SW 1271 (cell line): ENCODE measurements at regions not wholly inside any gene's neighbourhood (a gene's known extent, or its start where the extent isn't known, plus 50 kb on each side); places are given as distances from the start of the nearest gene placed in this dataset.
"Not testable (repeated sequence)": the region's sequence is repeated elsewhere in the genome, so short reads cannot be mapped to it uniquely, and the experiment has no call there.

Experiments used
- DNase-seq, 2 experiments: peaks; one replicate each; lab custom pipeline; 2025; lab: John Stamatoyannopoulos, UW

DNA sequence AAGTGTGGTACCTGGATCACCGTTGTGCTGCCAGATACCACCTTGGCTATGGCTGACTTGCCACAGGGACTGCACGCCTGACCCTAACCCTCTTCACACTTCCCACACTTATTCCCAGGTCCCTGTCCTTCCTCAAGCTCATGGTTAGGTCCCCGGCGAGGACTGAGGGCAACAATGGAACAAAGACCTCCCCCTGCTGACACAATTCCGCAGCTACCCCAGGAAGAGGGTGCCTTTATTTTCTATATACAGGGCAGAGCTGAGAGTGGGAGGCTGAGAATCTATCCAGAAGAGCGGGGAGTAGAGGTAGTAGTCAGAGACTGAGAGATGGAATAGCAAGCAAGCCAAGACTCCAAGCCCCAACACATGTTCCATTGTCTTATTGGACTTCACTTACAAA is 118.1 kb upstream of the SEM1 start:
- DNase-seq = no peak

DNA sequence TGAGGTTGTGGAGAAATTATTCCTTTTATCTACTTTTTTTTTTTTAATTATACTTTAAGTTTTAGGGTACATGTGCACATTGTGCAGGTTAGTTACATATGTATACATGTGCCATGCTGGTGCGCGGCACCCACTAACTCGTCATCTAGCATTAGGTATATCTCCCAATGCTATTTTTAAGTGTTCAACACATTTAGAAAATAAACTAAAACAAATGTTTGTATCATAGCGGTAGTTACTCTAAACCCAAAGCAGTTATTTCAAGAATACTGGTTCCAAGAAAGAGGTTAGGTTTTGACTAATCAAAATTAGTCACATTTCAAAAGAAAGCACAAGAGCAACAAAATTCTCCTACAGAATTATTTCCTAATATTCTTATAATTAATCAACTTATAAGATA is 119.5 kb upstream of the SEM1 start:
- DNase-seq = not testable (repeated sequence)

DNA sequence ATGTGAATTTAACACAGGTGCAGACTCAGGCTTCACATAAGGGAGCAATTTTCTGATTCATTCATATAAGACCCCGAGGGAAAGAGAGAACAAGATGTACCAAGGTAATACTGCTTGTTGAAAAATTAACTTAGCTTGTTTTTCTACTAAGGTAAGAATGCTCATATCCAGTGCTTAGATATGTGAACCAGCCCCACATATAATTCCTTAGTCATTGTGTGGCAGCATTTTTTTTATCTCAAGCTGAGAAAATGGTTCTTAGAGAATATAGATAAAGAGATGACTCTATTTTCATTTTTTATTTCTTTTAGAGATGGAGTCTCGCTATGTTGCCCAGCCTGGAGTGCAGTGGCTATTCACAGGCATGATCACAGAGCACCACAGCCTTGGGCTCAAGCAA is 121.8 kb upstream of the SEM1 start:
- no peak for DNase-seq

DNA sequence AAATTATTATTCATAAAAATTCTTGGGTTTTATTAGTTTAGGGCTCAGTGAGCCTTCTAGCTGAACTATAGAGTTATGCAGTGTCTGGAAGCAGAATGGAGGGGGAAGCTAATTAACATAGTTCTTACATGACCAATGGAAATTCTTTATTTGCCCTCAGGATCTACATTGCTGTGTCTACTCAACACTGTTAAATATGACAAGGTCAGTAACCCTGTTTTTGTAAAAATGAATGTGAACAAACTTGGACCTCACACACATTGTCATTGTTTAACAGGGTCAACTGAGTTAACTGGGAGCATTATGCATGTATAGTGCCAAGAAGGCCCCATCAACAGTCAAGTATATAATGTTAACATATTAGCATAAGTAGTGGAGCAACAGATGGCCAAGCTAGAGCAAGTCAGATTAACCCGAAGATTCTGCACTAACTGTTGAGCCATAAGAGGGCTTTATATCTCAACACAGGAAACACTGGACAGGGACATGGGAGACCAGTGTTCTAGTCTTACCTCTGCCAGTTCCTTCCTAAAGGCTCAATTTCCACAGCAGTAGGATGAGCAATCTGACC is 122.5 kb upstream of the SEM1 start:
- DNase-seq = no peak

DNA sequence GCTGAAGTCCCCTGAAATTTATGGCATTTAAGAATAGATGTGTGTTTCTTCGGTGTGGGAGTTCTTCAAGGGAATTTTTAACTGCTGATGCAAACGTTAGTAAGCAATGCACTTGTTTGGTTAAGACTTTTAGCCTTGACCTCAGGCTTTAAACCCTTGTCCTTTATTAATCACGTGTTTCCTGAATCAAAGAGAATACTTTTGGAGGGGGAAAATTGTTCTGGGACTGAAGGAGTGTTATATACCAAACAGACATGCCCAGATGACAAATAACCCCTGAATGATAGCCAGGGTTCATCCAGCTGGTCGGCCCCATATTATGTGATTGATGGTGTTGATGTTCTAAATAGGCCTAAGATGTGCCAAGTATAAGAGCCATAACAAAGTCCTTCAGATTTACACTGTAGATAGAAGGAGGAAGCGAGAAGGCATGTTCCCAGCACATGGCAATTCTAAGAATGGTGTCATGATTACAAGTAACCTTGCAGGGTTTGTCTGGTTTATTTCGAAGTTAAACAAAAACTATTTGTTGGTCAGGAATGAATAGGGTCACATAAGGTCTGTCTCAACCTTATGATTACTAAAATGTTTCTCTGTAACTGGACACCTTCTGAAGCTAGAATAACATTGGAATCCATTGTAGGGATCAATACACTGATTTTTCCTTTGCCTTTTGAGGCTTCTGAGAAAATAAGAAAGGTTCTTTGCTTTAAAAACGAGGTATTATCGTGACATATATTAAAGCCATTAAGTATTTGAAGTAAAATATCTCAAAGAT is 124.2 kb upstream of the SEM1 start:
- DNase-seq = no peak

DNA sequence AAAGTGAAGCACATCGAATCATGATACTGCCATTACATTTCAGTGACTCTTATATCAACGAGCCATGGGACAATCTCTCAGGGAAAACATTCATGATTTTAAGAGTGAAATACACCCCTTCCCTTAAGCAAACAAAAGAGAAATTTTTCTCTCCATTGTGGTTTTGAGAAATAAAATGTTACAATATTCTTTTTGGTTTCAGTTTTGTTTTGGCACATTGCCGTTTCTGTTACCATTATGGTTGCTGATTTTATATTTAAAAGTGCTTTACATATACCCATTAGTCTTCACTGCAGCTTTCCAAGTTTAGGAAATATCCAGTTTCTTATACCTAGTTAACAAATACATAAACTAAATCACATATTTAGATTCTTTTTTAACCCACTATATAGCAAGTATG is 126.8 kb upstream of the SEM1 start:
- no peak for DNase-seq

DNA sequence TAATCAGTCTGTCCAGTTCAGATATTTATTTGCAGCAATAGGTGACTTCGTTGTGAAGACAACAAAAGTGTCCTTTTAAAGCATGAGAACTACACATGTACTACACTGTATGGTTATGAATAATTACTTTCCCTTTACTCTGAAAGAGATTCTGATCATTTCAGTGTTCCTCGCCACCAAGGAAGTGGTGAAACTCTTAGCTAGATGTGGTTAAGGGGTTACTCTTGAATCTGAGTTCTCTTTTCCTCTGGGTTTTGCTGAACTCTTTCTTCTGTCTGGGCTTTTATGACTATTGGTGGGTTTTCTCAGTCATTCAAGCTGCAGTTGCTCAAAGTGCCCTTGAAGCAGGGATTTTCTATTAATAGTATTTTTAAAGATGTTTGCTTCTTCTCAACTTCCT is 127.9 kb upstream of the SEM1 start:
- DNase-seq = no peak

DNA sequence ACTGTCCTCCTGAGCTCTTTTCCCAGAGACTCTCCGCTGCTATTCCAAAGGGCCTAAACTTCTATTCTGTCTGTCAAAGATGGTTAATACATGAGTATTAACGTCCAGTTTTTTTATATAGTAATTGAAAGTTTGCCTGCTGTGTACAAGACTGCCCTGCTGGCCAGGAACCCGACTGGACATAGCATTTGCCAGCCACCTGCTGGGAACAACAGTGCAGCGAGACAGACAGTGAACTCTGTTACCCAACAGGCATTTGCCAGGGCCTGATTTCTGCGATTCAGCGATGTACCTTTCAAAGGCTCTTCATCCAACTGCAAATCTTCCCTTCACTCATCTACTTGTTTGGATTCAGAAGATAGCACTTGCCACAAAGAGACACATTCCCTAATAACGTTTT is 128.8 kb upstream of the SEM1 start:
- no peak for DNase-seq

DNA sequence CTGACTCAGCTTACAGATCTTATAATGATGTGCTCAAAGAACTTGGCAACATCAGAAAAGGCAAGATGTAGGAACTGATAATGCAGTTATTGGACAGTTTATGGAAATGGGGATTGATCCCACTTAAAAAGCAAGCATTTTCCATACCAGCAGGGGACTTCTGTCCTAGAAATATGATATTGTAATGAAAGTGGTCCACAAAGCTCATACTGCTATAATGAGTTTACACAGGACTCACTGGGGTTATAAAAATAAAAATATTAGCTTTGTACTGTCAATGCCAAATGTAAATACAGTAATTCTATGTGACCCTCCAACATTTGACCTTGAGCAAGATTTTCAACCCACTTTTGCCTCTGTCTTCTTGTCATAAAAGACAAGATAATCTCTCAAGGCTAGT is 145.5 kb upstream of the SEM1 start:
- no peak for DNase-seq

DNA sequence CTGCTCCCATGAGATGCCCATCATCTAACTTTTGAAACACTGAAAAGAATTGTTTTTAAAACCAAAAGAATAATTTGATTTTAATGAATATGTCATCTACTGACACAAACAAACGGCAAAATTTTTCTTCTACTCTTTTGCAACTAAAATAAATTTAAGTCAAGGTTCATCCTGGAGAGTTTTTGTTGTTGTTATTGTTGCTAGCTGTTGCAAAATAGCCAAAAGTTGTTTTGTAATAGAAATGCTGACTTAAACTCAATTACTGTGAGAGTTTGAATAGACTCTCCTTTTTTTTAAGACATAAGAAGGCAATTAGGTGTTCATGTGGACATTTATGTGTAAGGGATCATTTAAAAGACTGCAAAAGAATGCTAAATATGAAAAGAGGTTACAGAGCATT is 146.0 kb upstream of the SEM1 start:
- no peak for DNase-seq

DNA sequence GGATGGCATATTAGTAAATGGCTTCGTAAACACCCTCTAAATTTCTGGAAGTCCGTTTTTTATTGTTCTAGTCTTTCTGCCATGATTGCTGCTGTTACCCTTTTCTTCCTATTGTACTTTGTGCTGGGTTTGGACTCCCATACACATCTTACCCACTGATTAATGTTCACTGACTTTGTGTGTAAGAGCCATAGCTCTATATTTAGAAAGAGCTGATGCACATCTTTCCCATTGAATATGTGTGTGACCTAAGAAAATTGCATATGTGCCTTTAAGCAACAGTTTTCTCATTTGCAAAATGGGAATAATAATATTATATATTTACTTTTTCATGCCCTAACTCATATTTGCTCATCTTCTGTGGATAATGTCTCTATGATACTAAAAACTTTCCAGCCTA is 135.8 kb upstream of the DLX6 start:
- DNase-seq = no peak

DNA sequence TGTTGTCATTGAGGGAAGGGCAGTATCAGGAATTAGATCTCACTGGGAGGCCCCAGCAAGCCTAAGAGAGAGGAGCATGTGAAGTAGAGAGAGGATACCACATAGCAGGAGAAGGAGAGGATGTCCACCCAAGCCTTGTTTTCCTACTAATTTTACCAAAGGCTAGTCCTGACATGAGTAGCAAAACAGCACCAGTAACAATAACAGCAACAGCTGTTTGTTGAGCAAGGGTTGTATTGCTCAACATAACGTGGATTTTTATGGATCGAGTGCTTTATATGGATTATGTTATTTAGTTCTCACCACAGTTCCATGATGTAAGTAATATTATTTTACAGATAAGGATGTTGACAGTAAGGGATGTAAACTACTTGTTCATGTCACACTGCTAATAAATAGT is 135.2 kb upstream of the DLX6 start:
- no peak for DNase-seq

DNA sequence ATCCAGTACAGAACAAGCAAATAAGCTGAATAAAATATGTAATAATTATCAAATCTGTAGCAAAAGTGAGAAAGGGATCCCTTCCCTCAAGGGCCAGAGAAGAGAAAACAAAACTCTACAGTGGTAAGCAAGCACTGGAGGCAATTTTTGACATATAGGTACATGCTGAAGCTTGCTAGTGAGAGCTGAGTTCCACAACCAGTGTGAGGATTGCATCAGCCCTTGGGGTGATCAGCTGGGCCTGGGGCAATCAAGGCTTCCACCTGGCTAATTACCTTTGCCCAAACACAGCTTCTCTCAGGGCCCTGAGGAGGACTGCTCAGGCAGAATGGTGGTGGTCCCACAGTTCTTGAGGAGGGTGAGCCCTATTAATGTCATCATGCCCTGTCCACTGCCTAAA is 134.4 kb upstream of the DLX6 start:
- DNase-seq = no peak

DNA sequence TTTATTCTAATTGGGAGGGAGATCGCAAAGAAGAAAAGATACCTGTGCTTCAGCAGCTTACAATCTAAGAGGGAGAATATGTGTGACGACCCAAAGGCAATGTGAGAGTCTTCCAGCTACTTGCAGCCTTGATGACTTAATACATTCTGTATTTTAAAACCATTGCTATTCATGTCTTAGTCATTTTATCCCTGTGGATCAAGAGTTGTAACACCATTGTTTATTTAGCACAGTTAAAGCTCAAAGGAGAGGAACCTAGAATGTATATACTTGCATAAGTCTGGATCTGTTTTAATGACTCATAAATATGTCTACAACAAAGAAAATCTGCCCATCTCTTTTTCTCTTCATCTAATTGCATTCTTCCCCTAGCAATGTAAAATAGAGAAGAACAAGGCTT is 117.9 kb upstream of the DLX6 start:
- DNase-seq = no peak

DNA sequence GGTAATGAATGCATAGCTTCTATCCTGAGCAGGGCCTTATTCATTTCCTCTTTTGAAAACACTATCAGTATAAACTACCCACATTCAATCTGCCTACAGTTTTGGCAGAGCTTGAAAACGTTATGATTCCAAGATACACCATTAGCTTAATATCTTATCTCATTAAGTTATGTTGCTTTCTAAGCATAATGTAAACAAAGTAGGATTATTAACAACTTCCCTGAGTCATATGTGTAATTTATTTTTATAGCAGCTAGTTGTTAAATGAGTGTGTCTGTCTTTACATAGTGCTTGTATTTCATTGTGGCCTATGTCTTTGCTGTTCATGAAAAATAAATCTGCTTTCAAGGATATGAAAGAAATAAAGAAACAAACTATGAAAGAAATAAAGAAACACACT is 106.2 kb upstream of the DLX6 start:
- no peak for DNase-seq

DNA sequence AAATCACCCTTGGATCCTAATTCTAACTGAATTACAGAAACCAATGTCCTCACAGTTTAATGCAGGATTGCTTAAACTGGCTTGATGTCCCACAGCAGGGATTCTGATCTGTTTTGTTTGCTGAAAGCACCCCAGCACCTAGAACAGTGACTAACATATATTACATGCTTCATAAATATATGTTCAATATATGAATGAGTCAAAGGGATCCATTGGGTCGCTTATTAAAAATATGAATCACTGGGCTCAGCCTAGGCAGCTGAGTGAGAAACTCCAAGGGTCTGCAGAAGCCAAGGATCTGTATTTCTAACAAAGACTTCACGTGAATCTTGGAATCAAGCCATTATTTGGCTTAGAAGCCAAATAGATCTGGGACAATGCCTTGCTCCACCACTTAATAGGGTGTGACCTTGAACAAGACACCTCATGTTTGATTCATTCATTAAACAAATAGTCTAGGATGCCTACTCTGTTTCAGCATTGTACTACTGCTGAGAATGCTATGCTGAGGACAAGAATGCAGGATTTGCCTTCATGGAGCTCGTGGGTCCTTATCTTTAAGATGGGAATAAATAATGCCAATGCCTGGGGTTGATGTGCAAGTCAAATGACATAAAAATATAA is 103.4 kb upstream of the DLX6 start:
- no peak for DNase-seq

DNA sequence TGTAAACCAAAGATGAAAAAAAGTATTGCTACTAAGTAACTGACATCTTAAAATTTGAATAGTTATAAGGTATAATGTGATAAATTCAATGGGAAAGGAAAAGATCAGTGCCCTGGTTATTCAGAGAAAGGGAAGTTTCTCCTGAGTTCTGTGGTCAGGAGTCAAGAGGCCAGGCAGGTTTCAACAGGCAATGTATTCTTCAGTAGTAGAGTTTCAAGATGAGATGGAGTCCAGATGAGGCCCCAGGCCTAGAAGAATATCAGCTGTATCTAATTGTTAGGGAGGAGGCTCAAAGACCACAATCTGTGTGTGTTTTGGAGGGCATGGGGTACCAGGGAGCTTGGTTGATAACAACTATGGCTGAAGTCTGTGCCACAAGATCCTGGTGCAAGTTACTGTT is 101.4 kb upstream of the DLX6 start:
- DNase-seq = no peak

DNA sequence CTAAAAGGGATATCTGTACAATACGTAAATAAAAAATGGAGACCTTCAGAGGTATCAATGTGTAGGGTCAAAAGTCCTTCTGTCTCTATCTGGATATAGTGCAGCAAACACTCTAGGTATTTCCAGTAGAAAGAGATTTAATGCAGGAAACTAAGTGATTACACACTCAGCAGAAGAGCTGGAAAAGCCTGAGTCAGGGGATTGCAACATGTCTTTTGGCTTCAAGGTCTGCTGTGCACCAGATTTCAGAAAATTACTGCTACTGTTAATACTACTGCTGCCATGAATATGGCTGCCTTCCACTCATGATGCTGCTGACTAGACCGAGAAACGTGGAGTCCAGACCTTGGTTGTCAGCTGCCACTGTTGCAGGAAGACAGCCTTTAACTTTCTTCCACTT is 94.9 kb upstream of the DLX6 start:
- no peak for DNase-seq

DNA sequence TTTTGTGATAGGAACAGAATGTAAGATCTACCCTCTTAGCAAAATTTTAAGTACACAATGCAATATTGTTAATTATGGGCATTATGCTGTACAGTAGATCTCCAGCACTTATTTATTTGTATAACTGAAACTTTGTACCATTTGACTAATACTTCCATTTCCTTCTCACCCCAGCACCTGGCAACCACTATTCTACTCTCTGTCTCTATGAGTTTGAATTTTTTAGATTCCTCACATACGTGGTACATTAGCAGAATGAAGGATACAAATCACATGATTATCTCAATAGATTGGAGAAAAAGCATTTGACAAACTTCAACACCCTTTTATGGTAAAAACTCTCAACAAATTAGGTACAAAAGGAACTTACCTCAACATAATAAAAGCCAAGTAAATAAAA is 90.3 kb upstream of the DLX6 start:
- DNase-seq = no peak

DNA sequence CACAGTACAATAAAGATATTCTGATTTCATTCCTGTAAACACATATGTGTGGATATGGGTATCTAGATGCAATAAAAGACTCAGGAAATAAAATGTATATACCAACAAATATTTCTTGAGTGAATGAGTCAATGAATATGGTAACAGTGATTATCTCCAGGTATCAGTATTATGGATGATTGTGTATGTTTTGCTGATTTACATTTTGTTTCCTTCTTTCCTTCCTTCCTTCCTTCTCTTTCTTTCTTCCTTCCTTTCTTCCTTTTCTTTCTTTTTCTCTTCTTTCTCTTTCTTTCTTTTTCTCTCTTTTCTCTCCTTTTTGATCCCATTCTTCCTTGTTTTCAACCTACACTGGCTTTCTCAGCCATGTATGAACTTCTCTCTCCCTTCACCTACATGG is 85.3 kb upstream of the DLX6 start:
- no peak for DNase-seq

DNA sequence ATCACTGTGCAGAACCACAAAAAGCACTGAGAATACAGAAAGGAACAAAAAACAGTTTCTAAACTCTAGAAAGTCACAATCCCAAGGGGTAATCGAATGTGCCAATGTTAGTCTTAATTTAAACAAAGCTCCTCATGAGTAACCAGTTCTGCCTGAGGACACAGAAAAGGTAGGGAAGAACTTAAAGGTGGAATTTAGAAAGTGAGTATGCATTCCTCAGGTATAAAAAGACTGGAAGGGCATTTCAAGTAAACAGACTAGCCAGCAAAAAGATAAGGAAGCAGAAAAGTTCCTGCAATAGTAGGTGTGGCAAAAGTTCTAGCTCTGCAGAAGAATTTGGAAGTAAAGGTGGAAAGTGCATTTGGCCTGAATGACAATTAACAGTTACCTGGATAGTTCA is 84.6 kb upstream of the DLX6 start:
- no peak for DNase-seq

DNA sequence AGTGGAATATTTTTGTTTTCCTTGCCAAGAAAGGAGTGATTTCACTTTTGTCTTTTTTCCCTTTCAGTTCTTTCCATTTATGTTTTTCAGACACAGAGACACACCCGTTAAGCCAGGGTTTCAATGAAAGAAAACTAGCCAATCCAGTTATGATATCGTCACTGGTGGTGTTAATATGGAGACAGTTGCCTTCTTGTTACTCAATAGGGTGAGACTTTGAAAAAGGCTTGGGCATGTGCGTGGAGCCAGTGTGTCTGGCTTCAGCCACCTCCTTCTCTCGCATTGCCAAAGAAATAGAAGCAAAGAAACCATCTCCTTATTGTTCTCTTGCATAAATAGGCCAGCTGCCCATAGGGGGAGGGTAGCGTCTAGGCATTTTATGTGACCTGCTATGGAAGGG is 84.1 kb upstream of the DLX6 start:
- DNase-seq = no peak

DNA sequence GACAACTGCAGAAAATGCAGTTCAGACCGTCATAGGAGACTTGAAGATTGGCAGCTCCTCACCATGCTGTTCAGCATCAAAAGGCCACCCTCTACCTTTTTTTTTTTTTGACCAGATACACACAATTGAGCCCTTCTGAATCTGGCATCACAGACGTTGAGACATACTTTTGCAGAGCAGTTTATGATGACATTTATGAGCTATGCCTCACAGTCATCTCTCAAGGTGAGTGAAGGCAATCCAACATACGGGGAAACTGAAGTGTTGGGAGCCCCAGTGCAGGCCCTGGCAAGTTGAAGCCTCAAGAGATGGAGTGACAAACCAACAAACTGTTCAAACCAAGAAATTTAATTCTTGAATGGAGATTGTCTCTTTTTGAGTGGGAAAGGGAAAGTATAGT is 83.6 kb upstream of the DLX6 start:
- DNase-seq = no peak

DNA sequence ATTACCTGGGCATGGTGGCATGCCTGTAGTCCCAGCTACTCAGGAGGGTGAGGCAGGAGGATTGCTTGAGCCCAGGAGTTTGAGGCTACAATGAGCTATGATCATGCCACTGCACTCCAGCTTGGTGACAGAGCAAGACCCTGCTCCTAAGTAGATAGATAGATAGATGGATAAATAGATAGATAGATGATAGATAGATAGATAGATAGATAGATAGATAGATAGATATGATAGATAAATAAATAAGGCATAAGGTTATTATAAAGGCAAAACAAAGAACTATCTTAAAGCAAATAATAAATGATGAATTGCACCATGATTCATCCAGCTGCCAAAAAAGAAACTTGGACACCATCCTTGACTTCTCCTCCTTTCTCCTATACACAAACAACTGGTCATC is 82.0 kb upstream of the DLX6 start:
- DNase-seq = not testable (repeated sequence)
